Esophagus muscularis mucosa (tissue), 4 donors: ENCODE measurements at regions not wholly inside any gene's neighbourhood (a gene's known extent, or its start where the extent isn't known, plus 50 kb on each side); places are given as distances from the start of the nearest gene placed in this dataset.

Experiments
- EP300 ChIP-seq: sonication (generic); formaldehyde crosslinking; IDR thresholded peaks from one replicate; pipeline ENCODE4 v1.6.1; 2017; ENCODE audit warnings: antibody characterized with exemption
- POLR2A ChIP-seq: fragments of 450-650 bp; IDR thresholded peaks from one replicate; pipeline ENCODE4 v1.6.1; 2017; ENCODE audit warnings: antibody characterized with exemption, moderate library complexity, mild to moderate bottlenecking, low read depth
- POLR2AphosphoS5 ChIP-seq, 2 donors: sonication (generic); formaldehyde crosslinking; IDR thresholded peaks; one replicate each; pipeline ENCODE4 v1.6.1; 2017; ENCODE audit warnings: antibody characterized with exemption in 2 of 2
- TF ChIP-seq, protein P1 (sequence below), 3 experiments: fragments of 200-600 bp in 2 of 3; fragments of 450-650 bp in 1 of 3; sonication (generic) in 2 of 3; IDR thresholded peaks; one replicate each; pipeline ENCODE4 v1.5.1; 2017 to 2019; ENCODE audit warnings: antibody characterized with exemption in 3 of 3, mild to moderate bottlenecking in 2 of 3, moderate library complexity in 1 of 3

DNA sequence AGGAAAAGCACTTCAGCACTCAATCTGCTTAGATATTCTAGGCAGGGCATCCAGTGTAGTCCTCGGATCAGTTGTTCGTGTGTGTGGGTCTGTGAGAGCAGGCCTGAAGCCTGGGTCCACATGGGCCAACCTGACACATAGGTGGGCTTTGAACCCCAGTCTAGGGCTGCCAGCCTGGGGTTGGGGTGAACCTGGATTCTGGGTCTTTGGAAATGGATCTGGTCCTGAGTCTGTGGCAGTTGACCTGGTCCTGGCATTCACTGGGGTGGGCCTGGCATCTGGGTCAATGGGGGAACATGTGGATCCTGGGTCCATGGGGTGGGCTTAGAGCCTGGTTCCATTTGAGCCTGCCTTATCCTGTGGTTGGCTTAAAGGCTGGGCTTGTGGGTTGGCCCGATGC is 492.6 kb upstream of the MAN1A1 start:
- TF ChIP-seq POLR2AphosphoS5 (IDR thresholded peaks at IDR 0.05) (no peak), POLR2A (no peak), EP300 (no peak)
- TF ChIP-seq, protein P1, sequence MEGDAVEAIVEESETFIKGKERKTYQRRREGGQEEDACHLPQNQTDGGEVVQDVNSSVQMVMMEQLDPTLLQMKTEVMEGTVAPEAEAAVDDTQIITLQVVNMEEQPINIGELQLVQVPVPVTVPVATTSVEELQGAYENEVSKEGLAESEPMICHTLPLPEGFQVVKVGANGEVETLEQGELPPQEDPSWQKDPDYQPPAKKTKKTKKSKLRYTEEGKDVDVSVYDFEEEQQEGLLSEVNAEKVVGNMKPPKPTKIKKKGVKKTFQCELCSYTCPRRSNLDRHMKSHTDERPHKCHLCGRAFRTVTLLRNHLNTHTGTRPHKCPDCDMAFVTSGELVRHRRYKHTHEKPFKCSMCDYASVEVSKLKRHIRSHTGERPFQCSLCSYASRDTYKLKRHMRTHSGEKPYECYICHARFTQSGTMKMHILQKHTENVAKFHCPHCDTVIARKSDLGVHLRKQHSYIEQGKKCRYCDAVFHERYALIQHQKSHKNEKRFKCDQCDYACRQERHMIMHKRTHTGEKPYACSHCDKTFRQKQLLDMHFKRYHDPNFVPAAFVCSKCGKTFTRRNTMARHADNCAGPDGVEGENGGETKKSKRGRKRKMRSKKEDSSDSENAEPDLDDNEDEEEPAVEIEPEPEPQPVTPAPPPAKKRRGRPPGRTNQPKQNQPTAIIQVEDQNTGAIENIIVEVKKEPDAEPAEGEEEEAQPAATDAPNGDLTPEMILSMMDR (IDR thresholded peaks at IDR 0.05), result no peak
